ENCODE measurements at regions not wholly inside any gene's neighbourhood (a gene's known extent, or its start where the extent isn't known, plus 50 kb on each side); places are given as distances from the start of the nearest gene placed in this dataset.

DNA sequence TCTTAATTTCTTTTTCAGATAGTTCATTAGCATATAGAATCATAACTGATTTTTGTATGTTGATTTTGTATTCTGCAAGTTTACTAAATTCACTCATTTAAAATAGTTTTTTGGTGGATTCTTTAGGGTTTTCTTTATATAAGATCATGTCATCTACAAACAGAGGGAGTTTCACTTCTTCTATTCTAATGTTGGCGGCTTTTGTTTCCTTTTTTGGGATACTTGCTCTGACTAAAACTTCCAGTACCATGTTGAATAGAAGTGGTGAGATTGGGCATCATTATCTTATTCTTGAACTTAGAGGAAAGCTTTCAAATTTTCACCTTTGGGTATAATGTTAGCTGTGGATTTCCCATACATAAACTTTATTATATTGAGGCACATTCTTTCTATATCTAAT lies 296.9 kb downstream of the BCKDHB start:
- no peak for DNase-seq (ENCODE audit: low read depth)

GRCh38 chr6:80402266-80402665 lies 295.8 kb downstream of the BCKDHB start:
- DNase-seq (ENCODE audit: low read depth), result peak; percentile 46

Measured in EH (cell line).